ENCODE measurements at regions not wholly inside any gene's neighbourhood (a gene's known extent, or its start where the extent isn't known, plus 50 kb on each side); places are given as distances from the start of the nearest gene placed in this dataset.

DNA sequence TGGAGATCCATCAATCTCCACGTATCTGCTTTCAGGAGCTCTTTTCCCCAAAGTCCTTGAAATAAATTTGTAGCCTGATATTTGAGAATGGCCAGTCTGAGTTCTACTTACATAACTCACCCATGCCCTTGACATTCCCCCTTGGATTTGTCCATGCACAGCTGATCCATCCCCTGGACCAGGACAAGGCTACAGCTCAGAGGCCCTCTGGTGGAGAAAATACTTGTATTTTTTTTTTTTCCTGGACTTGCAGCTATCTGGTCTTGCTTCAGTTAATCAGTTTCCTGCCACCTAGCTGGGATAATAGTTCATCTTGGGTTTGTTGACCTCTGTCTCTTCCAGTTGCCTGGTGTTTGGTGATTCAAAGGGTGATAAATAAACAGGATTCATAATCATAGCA lies 467.6 kb downstream of the DHX35 start:
- no peak for DNase-seq

DNA sequence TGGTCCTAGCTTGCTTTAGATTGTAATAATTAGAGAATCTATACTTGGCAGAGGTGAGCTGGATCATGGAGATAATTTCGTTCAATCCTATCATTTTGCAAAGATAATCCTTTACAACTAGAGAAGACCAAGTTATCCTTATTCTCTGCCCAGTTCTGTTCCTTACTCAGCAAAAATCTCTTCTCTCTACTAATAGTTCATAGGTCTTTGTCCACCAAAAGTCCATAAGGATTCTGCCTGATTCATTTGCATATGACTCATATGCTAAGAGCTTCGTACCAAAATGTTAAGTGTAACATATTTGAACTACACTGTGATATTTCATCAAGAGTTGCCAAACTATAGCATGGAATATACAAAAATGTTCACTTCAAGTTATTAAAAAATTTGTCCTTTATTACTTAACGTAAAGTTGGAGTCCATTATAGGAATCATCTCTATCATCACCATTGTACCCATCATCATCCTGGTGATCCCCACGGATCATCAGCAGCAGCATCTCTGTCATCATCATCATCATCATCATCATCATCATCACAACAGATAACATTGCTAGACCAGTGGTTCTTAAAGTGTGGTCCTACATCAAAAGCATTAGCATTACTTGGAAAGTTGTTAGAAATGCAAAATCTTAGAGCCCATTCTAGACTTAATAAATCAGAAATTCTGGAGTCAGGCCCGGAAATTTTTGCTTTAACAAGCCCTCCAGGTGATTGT lies 463.0 kb downstream of the DHX35 start:
- DNase-seq, result no peak

DNA sequence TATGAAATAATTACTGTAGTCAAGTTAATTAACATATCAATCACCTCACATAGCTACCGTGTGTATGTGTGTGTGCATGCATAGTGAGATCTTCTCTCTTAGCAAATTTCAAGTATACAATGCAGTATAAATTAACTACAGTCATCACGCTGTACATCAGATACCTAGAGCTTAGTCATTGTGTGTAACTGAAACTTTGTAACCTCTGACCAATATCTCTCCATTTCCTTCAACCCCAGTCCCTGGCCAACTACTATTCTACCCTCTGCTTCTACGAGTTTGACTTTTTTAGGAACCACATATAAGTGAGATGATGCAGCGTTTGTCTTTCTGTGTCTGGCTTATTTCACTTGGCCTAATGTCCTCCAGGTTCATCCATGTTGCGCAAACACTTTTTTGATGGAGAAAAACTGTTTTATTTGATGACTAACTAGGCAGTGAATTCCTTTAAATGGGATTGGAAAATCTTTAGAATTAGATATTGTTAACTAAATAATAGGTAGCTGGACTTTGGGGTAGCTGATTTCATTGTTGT lies 459.5 kb downstream of the DHX35 start:
- no peak for DNase-seq

DNA sequence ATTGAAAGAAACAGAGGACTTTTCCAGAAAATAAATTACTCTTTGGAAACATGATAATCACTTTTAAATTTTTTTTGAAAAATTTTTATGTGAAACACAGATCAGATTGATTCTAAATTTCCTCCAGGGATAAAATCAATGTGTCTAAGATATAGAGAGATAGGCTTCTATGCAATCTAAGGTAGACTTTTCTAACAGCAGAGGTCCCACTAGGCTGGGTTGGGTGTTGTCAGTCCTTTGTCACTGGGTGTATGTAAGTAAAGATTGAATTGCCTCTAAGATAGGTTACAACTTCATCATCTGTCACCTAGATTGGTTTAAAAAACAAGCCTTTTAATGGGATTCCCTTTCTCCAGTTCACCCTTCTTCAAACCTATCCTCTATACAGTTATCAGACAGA lies 449.9 kb downstream of the DHX35 start:
- DNase-seq, result no peak

DNA sequence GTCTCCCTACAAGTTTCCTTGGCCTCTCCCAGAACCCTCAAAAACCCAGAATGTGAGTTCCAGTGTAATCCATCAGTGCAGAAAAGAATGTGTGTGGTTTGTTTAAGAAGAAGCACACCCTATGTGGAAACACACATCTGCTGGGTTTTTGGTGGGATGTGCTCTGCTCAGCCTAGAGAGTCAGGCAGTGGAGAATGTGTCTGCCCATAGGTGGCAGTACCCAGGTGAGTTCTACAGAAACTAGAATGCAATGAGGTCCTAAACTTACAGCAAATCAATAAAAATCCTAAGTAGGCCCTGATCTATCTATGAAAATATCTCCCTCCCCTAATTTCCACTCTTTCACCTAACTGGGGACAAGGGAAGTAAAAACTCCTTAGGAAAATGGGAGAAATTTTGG lies 437.3 kb downstream of the DHX35 start:
- DNase-seq, result no peak

DNA sequence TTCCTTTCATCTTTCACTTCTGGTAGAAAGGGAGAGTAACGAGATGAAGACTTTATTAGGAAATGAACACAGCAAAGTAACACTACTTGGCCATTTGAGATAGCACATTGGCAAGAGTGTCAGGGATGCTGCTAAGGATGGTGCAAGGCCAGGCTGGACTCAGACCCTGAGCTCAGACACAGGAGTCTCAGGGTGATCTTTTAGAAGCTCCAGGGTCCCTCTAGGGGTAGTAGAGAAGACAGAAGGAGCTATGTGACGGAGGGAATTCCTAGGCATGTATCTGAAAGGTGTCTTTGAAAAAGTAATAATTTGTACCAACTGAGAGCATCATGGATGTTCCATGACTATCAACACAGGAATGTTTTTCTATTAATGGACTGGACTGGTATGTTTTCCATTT lies 436.5 kb downstream of the DHX35 start:
- DNase-seq, result no peak

DNA sequence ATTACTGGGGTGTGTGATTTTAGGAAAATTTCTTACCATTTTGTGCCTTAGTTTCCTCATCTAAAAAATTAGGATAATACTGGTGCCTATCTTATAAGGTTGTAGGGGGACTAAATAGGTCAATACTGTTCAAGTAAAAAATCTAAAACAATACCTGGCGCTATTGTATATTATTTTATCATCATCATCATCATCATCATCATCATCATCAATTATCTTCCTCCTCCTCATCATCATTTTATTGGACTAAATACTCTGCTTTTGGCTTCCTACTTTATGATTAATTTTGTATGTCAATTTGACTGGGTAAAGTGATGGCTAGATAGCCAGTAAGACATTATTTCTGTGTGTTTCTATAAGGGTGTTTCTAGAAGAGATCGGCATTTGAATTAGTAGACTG lies 435.5 kb downstream of the DHX35 start:
- DNase-seq, result no peak

DNA sequence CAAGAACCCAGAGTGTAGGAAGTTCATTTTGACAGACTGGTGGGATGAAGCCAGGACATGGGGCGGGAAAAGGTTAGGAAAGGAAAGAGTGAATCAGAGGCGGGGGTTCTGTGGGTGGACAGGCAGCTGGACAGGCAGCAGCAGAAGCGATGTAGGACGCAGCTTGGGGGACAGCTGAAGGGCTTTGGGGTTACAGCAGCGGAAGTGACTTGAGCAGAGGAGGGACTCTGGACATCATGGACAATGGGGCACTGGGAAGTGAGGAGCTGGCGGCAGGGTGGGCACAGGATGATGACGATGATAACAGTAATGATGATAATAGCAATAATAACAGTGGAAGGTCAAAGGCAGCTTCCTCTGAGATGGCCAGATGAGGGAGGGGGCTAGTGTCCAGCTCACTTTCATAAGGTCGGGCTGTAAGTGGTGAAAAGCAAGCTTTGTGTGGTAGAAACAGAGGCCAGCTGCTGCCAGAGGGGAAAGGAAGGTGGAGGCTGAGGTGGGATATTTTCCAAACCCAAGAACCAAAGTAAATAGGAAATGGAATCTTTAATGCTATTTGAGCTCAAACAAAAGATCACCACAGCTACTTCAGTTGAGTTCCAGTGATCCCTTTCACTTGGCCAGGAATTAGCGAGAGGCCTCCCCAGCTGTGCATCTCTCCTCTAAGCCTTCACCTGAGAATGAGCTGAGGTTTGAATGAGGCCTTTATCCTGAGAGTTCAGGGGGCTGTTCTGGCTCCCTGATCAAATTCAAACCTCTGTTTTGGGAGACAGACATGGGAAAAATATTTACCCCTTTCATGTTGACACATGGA lies 433.5 kb downstream of the DHX35 start:
- DNase-seq, result no peak

DNA sequence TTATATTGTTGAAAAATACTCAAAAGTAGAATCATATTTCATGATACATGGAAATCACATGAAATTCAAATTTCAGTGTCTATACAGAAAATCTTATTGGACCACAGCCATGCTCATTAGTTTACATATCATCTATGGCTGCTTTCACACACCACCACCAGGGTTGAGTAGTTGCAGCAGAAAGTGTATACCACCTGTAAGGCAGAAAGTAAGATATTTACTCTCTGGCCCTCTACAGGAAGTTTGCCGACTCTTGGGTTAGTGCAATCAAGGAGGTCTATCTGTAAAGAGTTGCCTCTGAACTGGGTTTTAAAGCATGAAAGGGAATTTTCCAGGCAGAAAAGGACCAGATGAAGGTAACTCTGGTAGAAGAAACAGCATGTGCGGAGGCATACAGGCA lies 432.3 kb downstream of the DHX35 start:
- DNase-seq, result no peak

DNA sequence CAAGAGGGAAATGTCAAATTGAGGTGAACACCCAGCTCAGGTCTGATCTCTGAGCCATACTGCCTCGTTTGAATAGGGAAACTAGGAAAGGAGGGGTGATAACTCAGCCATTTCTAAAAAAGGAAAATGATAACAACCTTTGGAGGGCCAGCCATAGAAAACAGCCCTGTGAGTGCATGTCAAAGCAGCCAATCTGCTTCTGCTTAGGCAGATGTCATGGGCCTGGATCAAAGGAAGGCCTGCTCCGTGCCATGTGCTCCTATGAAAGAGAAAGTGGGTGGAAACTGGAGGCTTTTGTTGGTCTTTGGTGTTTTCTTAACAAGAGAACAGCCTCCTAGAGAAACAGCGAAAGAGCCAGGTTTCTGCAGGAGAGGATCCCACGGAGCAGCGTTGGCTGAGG lies 428.0 kb downstream of the DHX35 start:
- no peak for DNase-seq

DNA sequence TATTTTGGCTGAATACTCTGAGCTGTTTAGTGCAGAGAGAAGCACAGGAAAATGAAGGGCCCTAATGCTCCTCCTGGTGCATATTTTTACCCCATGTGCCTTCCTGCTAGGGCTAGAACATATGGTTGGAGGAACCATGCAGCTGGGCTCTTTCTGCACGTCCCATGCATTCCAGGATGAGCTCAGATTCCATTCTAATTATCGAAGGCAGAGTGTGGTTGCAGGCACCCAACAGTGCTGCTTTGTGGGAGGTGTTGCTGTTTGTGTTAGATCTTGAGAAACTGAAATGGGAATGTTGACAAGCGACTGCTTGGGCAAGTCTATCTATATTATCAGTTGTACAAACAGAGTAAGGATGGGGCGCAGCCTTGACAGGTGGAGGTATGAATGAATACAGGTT lies 419.5 kb downstream of the DHX35 start:
- no peak for DNase-seq

DNA sequence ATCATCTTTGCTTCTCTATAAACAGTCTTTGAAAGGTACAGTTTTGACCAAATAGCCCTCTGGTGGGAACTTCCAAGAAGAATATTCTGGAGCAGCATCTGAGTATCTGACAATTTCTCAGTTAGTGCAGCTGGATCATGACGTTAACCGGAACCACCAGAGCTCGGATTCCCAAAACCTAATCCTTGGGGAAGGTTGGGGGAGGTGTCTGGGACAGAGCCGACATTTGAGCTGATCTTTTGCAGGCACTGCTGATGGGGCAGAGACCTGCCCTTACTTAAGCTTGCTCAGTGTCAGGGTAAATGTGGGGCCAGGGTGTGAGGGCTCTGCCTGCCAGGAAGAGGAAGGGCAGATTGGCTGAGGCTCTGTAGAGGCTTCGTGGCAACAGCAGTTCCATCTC lies 416.6 kb downstream of the DHX35 start:
- no peak for DNase-seq

DNA sequence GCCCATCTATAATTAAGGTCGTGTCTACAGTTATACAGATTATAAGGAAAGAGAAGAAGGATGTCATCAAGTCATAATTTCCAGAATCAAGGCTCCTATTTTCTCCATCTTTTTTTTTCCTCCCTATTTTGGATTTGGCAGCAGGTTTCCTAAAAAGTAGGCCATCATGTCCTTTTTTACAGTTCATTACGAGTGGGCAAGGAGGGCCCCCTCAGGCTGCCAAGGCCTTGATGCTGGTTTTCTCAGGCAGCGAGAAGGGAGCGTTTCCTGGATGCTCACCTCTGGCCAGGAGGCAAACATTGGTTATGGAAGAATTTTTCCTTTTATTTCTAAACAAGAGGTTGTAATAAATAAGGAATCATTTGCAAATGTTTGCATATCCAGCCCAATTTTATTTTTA lies 414.6 kb downstream of the DHX35 start:
- no peak for DNase-seq

DNA sequence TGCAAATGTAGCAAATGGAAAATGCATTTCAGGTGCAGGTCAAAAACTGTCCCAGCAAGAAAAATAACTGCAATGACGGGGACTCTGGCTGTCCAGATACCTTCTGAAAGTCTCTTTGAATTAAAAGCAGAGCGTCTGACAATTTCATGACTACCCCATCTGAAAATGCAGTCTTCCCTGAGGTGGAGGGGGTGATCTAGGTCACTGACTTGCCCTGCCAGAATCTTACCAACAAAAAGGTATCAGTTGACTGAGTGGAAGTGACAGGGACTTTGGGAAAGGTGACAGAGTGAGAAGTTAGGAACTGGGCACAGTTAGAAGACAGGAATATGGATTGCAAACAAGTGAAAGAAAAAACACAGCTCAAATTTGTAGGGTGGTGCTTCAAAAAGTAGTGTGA lies 402.2 kb downstream of the DHX35 start:
- DNase-seq, result no peak

DNA sequence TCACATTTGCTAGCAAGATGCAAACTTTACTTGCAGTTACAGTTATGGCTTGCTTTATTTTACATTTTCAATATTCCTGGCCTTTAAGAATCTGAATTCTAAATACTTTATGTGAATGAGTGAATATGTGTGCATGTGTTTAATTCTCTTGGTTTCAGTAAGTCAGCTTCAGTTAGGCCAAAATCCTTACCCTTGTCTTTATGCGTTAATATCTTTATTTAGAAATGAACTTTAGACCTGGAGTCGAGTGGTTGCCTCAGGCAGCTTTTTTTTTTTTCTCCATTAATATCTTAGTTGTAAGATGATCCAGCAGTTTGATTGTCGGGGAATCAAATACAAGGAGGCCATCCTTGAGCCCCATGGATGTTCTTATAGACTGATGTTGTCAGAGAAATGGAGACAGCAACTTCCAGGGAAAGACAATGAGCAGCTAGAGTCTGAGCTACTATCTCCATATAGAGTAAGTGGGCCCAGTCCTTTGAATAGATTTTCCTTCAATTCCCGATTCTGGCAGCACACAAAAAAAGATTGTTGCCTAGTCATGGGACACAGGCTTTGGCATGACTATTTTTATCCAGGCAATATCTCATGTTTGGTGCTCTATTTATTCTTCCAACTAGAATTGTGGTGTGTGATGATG lies 398.0 kb downstream of the DHX35 start:
- DNase-seq, result no peak

DNA sequence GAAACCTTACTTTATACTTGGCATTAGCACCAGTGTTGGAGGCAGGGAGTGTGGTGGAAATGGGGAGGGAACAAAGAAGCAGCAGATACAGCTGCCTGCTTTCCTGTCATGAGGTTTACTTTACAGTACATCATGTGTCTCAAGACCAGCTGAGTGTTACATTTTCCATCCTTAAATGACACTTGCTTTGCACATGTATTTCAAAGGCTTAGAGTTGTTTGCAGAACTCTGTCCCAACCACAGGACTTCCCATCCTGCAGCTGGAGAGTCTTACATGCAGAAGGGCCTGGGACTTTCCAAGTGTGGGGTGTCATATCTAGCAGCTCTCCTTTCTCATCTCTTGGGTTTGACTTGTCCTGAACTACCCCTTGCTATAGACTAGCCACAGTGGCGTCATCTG lies 395.9 kb downstream of the DHX35 start:
- no peak for DNase-seq

DNA sequence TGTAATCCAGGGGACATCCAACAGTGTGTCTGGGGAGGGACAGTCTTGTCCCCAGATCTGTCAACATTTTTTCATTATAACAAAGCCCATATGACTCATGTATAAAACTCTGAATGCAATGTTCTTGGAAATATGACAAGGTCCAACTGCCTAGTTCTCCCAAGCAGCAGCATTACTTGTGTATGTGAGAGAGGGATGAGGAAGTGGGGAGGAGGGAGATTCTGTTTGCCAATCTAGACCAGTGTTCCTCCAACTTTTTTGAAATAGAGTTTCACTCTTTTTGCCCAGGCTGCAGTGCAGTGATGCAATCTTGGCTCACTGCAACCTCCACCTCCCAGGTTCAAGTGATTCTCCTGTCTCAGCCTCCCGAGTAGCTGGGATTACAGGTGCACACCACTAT lies 394.8 kb downstream of the DHX35 start:
- no peak for DNase-seq

DNA sequence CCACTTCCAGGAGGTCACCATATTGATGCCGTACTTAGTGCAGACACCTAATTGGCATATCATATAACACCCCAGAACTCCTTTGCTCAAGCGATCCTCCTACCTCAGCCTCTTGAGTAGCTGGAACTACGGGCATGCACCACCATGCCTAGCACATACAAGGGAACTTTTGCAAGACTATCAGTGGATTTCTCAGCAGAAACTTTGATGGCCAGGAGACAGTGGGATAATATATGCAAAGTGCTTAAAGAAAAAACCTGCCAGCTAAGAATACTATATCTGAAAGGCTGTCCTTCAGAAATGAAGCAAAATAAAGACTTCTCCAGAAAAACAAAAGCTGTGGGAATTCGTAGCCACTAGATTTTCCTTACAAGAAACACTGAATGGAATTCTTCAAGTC lies 387.1 kb downstream of the DHX35 start:
- no peak for DNase-seq

DNA sequence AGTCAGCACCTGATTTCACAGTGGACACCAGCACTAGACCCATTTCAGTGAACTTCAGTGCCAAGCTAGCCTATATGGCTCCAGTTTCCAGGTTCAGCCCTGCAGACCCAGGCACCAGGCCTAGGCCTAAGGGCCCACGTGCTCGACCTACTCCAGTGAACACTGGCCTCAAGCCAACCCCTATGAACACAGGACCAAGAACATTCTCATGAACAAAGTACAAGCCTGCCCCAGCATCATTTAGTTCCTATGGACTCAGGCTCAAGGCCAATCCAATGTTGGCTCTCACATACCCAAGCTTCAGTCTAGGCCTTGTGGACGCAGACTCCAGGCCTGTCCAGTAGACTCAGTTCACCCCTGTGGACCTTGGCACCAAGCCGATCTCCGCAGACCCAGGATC lies 385.5 kb downstream of the DHX35 start:
- DNase-seq, result no peak

DNA sequence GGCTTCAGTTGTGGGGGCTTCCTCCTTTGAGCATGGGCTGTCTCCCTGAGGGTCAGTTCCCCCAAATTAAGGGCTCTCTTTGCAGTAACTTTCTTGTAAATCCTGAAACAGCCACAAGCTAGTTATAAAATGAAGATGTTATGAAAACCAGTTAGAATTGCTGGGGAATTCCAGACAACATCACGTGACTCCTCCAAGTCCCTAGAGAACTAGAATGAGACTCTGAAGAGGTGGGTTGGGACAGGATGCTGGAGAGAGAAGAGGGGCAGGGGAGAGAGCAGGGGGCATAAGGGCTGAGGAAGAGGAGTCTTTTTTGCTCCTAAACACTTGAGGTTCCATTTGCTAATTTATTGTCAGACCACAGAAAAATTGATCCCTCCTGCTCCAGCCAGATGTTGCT lies 380.3 kb downstream of the DHX35 start:
- DNase-seq, result no peak

DNA sequence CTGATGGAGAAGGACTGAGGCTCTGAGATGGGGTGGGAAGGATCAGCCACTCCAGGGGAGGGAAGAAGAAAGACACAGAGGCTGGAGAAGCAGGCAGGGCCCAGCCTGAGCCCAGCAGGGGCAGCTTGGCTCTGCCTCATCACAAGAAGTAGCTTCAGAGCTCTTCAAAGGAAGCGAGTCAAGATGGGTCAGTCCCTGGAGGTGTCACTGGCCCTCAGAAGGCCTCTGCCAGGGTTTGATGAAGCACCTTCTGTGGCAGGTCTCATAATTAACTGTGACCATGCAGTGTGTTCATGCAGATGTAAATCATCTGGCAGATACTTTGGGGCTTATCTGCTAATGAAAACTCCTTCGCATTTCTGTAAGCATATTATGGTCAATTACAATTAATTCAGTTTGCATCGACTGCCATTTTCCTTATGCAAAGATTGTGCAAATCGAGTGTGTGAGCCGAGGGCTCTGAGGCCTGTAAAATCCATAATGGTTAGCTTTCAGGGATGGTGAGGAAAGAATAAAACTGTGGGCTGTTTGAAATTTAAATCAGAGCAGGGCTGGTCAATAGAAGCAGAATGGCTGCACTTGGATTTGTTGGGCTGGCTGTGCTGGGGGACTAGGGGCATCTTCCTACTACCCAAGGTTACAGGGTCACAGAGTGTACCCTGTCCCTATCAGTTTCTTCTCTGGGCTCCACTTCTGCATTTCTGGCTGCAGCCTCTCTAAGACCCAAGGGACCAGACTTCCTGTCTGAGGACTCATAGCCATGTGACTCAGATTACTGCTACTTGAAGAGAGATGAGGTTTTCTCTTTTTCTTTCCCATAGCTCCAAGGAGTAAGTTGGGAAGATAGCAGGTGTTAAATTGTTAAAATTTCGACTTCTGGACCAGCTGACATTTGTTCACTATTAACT lies 376.6 kb downstream of the DHX35 start:
- no peak for DNase-seq

DNA sequence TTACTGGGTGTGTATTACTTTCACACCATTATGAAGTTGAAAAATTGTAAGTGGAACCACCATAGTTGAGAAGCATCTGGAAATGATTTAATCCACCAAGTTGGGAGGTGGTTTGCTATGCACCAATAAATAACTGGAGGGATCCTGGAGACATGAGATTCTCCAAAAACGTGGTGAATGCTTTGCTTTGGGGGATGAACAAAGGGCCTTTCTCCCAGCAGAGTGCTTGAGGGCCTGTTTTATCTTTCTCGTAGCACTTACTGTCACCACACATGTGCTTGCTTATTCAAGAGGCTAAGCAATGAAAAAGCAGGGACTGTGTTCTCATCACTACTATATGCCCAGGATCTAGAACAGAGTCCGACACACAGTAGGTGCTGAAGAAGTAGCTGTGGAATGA lies 371.1 kb downstream of the DHX35 start:
- DNase-seq, result no peak

DNA sequence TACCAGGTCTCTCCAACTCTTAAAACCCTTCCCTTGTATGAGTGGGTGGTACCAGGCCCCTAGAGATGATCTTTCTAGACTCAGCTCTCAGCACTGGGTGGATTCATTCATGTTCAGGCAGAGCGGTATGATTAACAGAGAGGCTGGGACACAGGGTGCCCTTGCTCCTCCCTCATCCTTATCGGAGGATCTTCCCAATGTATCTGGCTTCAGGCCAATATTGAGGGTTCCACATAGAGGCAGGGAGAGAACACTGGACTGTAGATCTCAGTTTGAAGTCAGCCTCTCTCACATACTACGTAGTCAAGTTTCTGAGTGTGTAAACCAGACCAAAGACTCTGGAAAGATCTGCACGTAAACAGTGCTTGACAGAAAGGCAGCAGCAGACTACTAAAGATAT lies 366.2 kb downstream of the DHX35 start:
- DNase-seq, result no peak
